DLD1 (cell line): ENCODE measurements at regions not wholly inside any gene's neighbourhood (a gene's known extent, or its start where the extent isn't known, plus 50 kb on each side); places are given as distances from the start of the nearest gene placed in this dataset.

Source experiments
- in situ Hi-C: cut with HindIII; loops from 2 replicates; pipeline ENCODE4 v1.10.0; 2017; ENCODE audit warnings: low sequenced_read_pairs

DNA sequence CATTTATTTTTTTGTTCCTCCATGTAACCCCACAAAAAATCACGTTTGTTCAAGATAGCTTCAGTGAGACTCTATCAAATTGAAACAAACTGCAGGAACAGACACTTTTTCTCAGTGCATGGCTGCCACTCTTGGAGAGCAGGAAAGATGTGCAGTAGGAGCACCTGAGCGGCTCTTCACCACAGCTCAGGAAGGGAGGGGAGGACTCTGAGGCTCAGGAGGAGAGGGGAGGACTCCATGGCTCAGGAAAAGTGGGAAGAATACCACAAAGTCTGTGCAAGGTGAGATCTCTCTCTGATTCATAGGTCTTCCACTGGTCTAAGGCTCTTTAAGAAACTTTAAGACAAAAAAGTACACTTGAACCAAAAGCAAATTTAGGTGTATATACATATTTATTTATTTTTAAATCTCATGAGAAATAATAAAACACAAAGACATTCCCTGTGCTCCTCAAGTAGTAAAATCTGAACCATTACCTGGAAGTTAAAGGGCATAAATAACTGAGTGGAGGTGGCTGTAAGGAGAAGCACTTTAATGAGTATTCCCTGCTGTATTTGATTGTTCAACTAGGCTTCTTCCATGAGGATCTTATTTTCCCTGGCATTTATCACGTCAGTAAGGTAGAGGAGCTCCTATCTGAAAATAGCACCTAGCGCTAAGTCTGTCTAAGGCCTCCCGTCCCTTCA lies 69.2 kb upstream of the CCN6 start:
- in situ Hi-C loops, result no loop called here

DNA sequence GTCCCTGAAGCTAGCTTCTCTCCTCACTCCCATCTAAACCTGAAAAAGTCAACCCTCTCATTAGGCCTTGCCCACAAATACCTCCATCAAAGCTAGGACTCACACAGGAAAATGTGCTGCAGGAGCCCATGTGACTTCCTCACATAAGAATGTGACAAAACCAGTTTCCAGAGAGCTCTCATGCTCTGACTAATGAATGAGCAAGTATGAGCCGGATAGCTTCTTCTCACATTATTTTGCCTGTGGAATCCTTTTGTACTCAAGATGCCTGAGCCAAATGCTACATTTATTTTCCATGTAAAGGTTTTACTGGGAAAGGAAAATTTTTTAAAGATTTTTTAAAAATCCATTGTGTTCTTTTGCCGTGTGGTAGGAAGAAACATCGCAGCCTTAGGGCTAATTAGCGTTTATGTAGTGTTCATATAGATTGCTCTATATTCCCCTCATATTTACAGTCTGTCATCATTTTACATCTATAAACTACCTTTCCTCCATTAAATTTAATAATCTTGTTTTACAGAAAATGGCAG lies 68.6 kb upstream of the CCN6 start:
- in situ Hi-C loops, result no loop called here

DNA sequence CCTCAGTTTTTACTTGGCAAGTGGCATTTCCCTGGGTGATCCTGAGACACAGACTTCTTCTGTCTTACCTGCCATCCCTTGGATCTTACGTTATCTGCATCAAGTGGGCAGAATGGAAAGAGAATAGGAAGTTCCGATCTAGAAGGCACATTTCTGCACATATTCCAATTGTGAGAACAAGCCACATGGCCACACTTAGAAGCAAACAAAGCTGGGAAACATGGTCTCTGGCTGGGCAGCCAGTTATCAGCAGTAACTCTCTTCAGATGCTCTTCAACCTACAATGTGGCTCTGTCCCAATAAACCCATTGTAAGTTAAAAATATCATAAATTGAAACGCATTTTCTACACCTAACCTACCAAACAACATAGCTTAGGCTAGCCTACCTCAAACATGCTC lies 67.3 kb upstream of the CCN6 start:
- in situ Hi-C loops, result no loop called here

DNA sequence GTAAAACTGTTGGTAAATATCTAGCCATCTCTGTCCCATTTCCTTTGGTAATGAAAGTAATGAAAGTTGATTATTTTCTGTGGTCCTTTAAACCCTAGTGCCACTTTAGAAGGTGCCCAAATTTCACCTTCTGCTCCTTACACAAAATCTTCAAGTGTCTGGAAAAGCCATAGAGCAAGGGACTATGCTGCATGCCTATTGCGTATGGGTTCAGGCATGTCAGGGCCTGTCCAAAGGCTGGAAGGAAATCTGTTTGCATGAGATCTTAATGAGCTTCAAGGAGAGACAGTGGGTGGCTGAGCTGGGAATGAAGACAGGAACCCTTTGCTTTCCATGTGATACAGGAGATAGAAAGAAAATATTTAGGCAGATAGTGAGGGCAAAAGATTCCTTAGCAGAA lies 66.6 kb upstream of the CCN6 start:
- in situ Hi-C loops, result no loop called here

DNA sequence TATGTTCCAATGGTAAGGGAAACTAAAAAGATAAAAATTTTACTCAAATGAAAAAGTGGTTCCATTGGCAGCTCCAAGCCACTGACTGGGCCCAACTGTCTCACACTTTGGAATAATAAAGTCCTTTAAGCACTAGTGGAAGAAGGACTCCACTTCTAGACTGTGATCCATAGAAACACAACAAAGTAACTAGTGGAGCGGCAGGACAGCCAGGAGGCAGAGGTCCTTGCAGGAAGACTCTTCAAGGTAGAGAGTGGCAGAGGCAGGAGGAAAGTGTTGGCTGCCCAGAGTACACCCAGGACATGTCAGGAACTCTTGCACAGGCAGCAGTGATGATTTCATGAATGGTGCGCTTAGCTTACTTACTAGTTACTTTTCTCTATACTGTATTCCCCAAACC lies 65.0 kb upstream of the CCN6 start:
- in situ Hi-C loops, result no loop called here

DNA sequence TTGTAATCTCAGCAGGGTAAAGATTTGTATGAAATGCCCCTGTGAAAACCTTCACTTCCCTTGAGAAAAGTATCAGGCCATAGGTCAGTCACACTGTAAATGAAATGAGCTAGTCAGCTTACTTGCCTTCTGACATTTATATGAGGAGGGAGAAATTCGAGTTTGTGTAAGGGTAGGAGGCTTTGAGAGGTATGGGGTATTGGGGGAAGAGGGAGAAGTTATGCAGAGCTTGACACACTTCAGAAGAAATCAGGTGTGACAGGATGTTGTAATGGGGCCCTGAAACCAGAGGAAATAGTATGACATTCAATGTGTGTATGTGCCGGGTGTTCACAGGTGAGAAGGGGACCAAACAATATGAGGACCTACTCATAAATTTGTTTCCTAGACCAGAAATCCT lies 64.2 kb upstream of the CCN6 start:
- in situ Hi-C loops, result loop anchor here (5.0 kb wide), 1 partner anchor 282 kb away; no protein-coding TSS in a partner anchor

DNA sequence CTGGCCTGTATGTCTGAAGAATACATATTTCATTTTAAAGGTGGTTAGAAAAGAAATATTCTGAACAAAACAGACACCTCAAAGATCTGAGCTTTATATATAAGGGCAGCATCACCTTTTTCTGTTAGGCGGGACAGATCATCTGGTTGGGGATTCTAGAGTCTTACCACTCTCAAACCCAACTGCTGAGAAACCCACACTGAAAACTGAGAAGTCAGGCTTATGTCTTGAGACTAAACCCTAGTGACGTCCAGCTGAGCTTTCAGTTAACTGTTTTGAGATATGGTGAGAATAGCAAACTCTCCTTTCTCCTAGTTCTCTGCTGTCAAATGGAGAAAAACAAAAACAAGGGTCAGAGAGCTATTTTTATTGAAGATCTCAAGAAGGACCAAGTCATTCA lies 63.7 kb upstream of the CCN6 start:
- in situ Hi-C loops, result loop anchor here (5.0 kb wide), 1 partner anchor 283 kb away; no protein-coding TSS in a partner anchor

DNA sequence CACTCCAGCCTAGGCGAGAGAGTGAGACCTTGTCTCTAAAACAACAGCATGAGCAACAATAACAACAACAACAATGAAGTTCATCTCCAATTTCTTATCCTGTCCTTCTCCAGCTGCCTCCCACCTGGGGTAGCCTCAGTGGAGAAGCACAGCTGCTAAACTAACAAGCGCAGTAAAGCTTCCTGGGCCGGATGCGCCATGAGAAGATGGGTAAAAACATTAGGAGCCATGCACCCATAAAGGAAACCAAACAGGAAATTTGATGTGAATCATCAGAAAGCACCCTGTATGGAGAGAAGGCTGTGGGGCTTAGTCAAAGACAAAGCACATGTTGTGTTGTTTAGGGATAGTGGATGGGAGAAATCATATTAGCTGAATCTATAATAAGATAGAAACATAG lies 61.1 kb upstream of the CCN6 start:
- in situ Hi-C loops, result loop anchor here (5.0 kb wide), 1 partner anchor 286 kb away; no protein-coding TSS in a partner anchor

DNA sequence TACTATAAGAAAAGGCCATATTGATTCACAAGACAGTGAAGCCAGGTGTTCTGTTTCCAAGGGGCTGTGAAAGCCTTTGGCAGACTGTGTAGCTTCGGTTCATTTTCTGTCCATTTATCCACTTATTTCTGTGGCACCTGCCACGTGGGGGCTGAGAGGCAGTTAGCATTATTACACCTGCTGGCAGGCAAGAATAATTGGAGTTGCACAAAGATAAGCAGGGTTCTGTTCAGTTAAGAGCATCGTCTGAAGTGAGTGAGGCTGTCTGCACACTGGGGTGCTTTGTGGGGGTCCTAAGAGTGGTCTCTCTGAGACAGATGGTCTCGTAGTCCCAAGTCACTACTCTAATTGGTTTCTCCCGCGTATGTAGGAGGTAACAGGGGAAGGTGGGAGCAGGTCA lies 60.6 kb upstream of the CCN6 start:
- in situ Hi-C loops, result loop anchor here (5.0 kb wide), 1 partner anchor 286 kb away; no protein-coding TSS in a partner anchor

DNA sequence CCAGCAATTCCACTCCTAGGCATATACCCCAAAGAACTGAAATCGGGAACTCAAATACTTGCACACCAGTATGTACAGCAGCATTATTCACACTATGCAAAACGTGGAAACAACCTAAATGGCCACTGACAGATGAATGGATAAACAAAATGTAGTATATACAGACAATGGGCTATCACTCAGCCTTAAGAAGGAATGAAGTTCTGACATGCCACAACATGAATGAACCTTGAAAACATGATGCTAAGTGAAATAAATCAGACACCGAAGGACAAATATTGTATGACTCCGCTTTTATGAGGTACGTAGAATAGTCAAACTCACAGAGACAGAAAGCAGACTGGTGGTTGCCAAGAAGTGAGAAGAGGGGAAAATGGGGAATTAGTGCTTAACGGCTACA lies 59.1 kb upstream of the CCN6 start:
- in situ Hi-C loops, result loop anchor here (5.0 kb wide), 1 partner anchor 287 kb away; no protein-coding TSS in a partner anchor

DNA sequence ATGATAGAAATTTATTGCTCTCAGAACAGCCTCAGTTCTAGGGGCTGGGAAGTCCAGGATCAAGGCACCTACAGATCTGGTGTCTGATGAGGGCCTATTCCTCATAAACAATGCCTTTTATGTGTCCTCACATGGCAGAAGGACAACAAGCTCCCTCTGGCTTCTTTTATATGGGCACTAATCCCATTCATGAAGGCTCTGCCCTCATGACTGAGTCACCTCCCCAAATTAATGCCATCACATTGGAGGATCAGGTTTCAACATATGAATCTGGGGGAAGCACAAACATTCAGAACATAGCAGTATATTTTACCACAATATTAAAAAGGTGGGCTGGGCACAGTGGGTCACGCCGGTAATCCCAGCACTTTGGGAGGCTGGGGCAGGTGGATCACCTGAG lies 58.5 kb upstream of the CCN6 start:
- in situ Hi-C loops, result no loop called here

DNA sequence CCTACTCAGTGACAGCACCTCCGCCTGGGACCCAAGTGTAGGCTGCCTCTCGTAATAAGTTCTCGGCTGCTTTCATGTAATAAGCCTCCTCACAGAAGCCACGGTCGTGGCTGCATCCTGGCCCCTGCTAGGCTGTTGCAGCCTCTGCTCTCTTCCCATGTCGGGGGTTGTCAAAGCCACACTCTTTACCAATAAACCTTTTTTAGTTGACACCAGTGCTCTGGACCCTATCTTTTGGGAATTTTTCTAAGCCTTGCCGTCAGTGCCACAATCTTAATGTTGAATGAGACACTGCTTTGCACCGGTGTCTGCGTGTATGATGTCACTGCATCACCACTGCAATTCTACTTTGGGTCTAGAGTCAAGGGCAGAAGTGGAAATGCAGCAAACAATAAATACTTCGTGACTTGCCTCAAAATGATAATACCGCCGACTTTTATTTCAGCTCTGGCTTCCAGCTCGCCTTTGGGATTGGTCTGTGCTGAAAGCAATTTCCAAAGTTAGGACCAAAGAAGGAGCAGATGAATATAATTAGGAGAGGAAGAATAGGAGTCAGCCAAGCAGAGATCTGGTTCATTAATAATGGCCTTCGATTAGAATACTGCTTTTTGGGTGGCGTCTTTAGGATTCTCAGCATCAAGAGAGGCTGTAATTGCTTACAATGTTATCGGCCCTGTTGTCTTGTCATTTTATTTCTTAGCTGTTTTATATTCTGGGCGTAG lies 57.6 kb upstream of the CCN6 start:
- in situ Hi-C loops, result no loop called here

DNA sequence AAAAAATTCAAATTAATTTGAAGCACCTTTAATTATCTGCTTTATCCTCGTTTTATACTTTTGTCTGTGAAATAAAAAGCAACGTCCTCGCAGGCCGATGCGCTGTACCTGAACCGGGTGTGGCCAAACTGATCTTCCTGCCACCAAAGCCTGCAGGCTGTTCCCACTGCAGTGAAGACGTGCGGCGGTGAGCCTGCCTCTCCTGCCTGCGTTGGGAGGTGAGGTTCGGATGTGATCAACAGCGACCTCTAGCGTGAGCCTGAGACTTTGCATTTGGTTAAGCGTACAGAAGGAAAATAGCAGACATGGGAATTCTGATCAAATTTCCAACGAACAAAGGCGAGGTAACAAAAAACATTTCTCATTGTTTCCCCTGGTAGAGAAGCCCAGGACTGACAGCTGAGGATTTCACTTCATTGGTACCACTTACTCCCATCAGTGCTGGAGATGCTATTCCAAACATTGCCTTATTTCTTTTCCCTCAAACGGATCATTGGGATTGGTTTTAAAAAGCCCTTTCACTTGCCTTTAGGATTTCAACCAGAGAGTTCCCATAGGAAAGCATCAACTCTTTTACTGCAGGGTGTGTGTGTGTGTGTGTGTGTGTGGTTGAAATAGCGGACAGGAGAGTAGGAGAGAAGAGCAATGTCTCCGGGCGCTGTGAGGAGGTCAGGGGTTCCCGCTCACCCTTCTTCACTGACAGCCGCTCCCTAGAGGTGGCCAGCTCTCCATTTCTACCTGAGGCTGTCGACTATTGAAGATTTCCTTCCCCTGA lies 56.6 kb upstream of the CCN6 start:
- in situ Hi-C loops, result no loop called here

DNA sequence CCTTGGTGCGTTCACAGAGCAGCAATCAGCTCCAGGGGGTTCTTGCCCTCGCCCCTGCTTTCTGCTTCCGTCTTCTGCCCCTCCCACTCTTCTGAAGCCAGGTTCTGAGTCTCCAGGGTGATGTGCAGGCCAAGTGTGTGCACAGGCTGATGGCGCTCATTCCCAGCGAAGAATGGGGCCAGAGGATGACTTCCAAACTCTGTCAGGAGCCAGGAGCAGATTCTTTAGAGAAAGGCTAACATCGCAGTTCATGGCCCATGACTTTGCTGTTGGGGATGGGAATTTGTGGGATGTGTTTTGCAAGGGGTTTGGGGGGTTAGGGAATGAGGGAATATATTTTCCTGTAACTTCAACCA lies 56.1 kb upstream of the CCN6 start:
- in situ Hi-C loops, result no loop called here

DNA sequence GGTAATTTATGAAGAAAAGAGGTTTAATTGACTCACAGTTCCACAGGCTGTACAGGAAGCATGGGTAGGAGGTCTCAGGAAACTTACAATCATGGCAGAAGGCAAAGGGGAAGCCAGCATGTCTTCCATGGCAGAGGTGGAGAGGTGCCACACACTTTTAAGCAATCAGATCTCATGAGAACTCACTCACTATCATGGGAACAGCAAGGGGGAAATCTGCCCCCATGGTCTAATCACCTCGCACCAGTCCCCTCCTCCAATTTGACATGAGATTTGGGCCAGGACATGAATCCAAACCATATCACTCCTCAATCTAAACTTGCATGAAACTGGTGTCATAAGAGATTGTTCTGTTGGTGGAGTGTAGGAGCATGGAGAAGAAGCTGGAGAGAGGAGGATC lies 51.6 kb upstream of the CCN6 start:
- in situ Hi-C loops, result no loop called here
